ENCODE measurements at regions not wholly inside any gene's neighbourhood (a gene's known extent, or its start where the extent isn't known, plus 50 kb on each side); places are given as distances from the start of the nearest gene placed in this dataset.

- no peak for DNase-seq (ENCODE audit: low spot score)
Observed at GRCh38 chr6:19037607-19038006, 650.5 kb downstream of the RNF144B start.

- no peak for DNase-seq (ENCODE audit: low spot score)
Observed at GRCh38 chr6:19039287-19039686, 652.1 kb downstream of the RNF144B start.

- DNase-seq (ENCODE audit: low spot score): no peak
Observed at GRCh38 chr6:19041906-19042305, 654.8 kb downstream of the RNF144B start.

- DNase-seq (ENCODE audit: low spot score): no peak
Observed at GRCh38 chr6:19042420-19042819, 655.3 kb downstream of the RNF144B start.

DNA sequence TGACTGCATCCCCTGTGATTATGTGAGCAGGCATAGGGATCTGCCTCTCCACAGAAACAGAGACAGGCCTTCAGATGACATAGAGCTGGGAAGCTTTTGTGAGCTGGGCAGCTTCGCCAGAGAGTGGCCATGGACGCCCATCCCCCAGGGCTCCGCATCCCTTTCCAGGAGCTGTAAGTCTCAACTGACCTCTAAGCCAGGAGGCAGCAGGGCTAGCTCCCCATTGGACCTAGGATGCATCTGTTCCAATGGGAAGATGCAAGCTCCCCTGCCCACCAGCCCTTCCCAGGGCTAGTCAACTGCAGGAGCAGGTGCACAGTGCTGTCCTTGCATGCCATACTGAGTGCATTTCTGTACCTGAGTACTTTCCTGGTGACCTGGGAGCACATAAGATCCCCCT, 663.6 kb downstream of the RNF144B start:
- DNase-seq (ENCODE audit: low spot score): no peak

DNA sequence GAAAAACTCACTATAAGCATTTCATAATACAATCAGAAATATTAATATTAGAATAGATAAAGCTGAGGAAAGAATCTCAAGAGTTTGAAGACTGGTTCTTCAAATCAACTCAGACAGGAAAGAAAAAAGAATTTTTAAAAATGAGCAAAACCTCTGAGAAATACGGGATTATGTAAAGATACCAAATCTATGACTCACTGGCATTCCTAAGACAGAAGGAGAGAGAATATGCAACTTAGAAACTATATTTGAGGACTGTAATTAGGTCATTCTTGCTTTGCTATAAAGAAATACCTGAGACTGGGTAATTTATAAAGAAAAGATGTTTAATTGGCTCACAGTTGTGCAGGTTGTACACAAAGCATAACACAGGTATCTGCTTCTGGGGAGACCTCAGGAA, 665.1 kb downstream of the RNF144B start:
- DNase-seq (ENCODE audit: low spot score): no peak

- no peak for DNase-seq (ENCODE audit: low spot score)
Observed at GRCh38 chr6:19059102-19059501, 672.0 kb downstream of the RNF144B start.

DNA sequence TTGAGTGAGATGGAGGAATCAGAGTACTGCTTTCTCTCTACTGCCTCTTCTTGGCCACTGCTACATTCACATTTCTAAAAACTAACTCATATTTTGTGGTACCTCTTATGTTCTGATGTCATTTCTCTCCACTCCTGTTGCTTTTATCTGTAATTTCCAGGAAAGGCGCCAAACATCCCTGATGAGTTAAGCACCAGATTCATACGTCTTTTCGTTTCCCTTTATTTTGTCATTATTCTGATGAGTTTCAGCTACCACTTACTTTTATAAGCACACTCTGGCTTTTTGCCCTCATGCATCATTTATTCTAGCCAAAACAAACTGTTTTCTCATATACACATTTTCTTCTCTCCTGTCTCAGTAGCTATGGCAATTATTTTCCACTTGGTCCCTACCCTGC, 680.0 kb downstream of the RNF144B start:
- DNase-seq (ENCODE audit: low spot score): no peak

DNA sequence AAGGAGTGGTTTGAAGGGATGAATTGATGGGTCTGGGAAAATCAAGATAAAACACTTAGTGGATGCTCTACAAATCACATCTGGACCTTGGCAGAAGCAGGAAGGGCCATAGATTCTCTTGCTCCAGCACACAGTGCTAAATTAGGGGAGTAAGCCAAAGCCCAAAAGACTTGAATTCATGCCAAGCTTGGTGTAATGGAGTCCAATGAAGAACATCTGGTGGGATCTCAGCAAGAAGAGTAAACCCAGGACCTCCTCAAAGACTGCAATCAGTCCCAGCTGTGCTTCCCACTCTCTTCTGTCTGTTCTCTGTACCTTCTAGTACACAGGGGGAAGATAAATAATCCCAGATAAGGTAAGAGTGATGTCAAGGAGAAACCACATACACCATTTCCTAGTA, 683.4 kb downstream of the RNF144B start:
- no peak for DNase-seq (ENCODE audit: low spot score)

- DNase-seq (ENCODE audit: low spot score): no peak
Observed at GRCh38 chr6:19083801-19084200, 696.7 kb downstream of the RNF144B start.

DNA sequence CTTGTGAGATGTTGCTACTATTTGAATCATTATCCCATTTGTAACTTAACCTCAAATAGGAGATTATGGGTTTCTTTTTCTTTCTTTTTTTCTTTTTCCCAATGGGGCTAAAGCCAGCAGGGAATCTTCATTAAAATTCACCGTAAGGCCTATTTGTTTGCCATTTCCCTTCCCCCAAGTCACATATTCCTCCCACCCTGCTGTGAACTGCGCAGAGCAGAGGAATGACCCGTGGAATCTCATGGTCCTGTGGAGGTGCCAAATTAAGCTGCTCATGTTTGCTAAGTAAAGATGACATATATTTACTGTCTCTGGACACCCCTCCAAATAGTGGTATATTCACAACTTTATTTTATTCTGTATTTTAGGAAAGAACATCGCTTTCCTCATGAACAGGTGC, 699.3 kb downstream of the RNF144B start:
- DNase-seq (ENCODE audit: low spot score): no peak

DNA sequence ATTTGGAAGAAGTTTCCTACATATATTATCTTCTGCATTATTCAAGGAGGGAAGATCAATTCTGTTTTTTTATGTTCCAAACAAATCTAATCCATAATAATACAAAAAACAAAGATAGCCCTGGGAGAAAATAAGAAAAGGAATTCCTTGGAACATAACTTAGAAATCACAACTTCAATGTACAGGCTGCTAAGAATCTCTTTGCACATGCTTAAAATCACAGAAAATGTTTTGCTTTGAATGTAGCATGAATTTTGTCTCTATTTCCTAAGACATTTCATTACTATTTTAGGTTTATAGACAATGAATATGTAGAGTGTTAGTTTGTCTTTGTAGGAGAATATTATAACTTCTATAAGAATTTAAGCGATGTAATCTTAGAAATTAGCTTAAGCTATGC, 700.1 kb downstream of the RNF144B start:
- DNase-seq (ENCODE audit: low spot score): no peak

DNA sequence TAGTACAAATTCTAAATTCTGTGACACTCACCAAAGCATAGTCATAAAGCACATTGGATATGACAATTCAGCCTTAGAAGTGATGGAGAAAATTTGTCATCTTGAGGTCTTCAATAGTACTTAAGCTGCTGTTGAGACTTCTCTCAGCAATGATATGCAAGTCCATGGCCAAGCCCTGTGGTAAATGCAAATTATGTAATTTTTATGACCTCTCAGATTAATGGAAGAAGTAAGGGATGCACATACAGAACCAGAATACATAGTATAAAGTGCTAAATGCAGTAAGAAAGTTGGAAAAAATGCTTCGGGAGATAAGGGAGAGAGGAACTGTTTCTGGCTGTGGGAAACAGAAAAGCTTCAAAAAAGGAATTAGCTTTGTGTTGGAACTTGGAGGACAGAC, 700.7 kb downstream of the RNF144B start:
- DNase-seq (ENCODE audit: low spot score): no peak

DNA sequence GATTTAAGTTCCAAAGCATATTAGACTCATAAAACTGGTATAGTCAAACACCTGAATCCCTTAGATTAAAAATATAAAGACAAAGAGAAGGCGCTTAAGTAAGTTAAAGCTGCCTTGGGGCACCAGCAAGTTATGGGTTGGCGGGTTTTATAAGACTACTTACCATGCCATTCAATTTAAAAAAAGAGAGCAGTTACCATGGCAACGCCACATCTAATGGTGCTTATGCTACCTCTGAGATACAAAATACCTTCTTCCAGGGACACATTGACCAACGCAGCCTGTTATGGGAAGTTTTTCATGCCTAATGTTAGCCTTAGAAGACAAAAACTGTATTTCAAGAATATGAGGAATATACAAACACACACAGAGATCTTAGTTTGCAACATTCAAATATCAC, 713.6 kb downstream of the RNF144B start:
- DNase-seq (ENCODE audit: low spot score): no peak

GRCh38 chr6:19102936-19103335, 715.8 kb downstream of the RNF144B start:
- DNase-seq (ENCODE audit: low spot score): no peak

GRCh38 chr6:19107468-19107867, 720.3 kb downstream of the RNF144B start:
- no peak for DNase-seq (ENCODE audit: low spot score)

DNA sequence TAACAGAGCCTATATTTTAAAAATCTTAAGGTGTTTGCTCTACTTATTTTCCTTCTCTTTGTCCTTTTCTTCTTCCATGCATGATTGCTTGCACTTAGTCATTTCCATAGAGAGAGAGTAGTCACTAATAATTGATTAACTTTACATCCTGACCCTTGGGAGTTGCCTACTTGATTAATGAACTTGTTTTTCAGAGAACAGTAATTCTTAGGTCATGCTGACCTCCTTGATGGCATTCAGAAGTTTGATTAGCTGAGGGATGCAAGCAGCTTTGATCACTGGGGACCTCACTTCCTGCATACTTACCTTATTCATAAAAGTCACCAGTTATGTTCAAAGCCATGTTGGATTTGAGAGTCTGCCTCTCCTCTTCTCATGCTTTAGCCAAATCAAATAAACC, 715.6 kb upstream of the ID4 start:
- DNase-seq (ENCODE audit: low spot score): no peak

DNA sequence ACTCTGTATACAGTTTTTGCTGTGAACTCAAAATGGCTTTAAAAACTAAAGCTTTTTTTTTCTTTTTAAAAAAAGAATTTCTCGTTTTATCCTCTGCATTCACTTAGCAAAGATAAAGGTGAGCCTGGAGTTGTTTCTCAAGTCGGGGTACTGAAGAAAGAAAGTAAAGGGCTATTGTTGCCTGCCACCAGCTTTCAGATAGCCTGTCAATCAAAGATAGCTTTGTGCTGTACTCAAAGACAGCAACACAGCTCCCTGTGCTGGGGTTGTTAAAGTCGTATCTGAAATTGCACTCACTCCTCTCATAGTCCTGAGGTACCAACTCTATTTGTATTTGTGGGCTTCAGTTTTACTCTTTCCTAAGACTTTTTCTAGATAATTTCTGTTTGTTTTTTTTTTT, 710.1 kb upstream of the ID4 start:
- no peak for DNase-seq (ENCODE audit: low spot score)

DNA sequence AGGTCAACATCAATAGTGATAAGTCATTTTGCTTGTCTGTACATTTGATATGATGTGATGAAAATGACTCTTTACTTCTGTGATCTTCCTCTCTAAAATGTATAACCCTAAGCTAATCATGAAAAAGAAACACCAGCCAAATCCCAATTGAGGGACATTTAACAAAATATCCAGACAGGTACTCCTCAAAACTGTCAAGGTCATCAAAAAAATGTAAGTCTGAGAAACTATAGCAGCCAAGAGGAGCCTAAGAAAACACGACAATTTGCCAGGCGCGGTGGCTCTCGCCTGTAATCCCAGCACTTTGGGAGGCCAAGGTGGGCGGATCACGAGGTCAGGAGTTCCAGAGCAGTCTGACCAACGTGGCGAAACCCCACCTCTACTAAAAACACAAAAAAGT, 708.5 kb upstream of the ID4 start:
- DNase-seq (ENCODE audit: low spot score): no peak

DNA sequence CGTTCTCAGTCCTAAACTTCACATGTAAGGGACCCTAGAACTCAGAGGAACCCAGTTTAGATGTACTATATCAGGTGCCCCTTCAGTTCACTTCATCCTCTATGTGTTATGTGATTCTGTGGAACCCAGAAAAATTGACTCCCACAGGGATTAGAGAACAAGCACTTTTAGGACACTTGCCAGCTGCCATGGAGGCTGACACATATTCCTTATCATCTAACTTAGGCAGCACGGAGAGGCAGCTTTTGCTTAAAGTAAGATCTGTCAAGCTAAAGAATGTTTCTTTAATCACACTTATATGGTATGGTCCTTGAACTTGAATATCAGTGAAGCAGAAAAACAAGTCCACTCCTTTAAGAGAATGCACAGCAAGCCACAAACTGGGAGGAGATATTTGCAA, 701.5 kb upstream of the ID4 start:
- DNase-seq (ENCODE audit: low spot score): no peak

GRCh38 chr6:19137505-19137904, 699.7 kb upstream of the ID4 start:
- DNase-seq (ENCODE audit: low spot score): no peak

DNA sequence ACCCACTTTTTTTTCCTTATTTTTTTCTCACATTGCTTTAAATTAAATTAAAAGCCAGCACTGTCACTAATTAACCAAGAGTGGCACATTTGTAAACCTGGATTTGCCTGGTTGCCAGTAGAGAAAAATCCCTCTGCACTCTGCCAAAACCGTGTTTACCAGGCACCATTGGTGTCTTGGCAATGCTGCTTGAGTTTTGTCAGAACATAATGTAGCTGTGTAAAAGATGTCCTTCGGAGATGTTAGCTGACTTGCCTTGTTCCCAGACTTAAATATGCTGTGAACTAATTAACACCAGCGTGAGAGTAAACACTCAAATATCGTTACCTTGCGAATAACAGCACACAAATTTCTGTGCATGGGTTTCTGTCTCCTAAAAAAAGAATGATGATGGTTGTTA, 694.9 kb upstream of the ID4 start:
- DNase-seq (ENCODE audit: low spot score): no peak

GRCh38 chr6:19150307-19150706, 686.9 kb upstream of the ID4 start:
- no peak for DNase-seq (ENCODE audit: low spot score)

- DNase-seq (ENCODE audit: low spot score): no peak
Observed at GRCh38 chr6:19153270-19153980, 683.7 kb upstream of the ID4 start.

- DNase-seq (ENCODE audit: low spot score): no peak
Observed at GRCh38 chr6:19153981-19154295, 683.2 kb upstream of the ID4 start.

Data from HuH-7 (cell line).